Lung (tissue), 11 donors: ENCODE measurements at regions not wholly inside any gene's neighbourhood (a gene's known extent, or its start where the extent isn't known, plus 50 kb on each side); places are given as distances from the start of the nearest gene placed in this dataset.

Experiments used
- ATAC-seq: fragments of 200-7000 bp; cut with Tn5 transposase; one replicate; pipeline ENCODE4 v1.9.1; 2020; ENCODE audit warnings: moderate number of reproducible peaks; ENCODE audit not compliant: insufficient read depth, low FRiP score
- DNase-seq, 3 donors: peaks; one replicate each; pipeline ENCODE4 v3.0.0-alpha.2; 2013 to 2017
- H3K27ac ChIP-seq, 2 donors: one replicate each; pipeline ENCODE4 v1.5.1; 2013; ENCODE audit warnings: mild to moderate bottlenecking in 2 of 2, moderate library complexity in 2 of 2, control low read depth in 1 of 2, inconsistent platforms in 1 of 2, low read depth in 1 of 2, low read length in 1 of 2
- H3K27me3 ChIP-seq, 3 donors: one replicate each; pipeline ENCODE4 v1.5.1; 2013; ENCODE audit warnings: low read length in 2 of 3; ENCODE audit not compliant: control insufficient read depth in 3 of 3, insufficient read depth in 3 of 3
- H3K36me3 ChIP-seq, 4 donors: one replicate each; pipeline ENCODE4 v1.5.1; 2013; ENCODE audit warnings: low read length in 4 of 4, mild to moderate bottlenecking in 1 of 4, moderate library complexity in 1 of 4; ENCODE audit not compliant: control insufficient read depth in 4 of 4, insufficient read depth in 4 of 4
- H3K4me1 ChIP-seq, 5 donors: one replicate each; pipeline ENCODE4 v1.5.1; 2013; ENCODE audit warnings: low read length in 5 of 5, mild to moderate bottlenecking in 2 of 5, moderate library complexity in 1 of 5; ENCODE audit not compliant: control insufficient read depth in 5 of 5, insufficient read depth in 5 of 5
- H3K4me3 ChIP-seq: one replicate; pipeline ENCODE4 v1.5.1; 2013; ENCODE audit warnings: mild to moderate bottlenecking, control low read depth, moderate library complexity
- H3K9ac ChIP-seq, 2 donors: one replicate each; pipeline ENCODE4 v1.5.1; 2013; ENCODE audit warnings: low read length in 2 of 2, control low read depth in 1 of 2; ENCODE audit not compliant: insufficient read depth in 1 of 2
- H3K9me3 ChIP-seq, 4 donors: one replicate each; pipeline ENCODE4 v1.5.1; 2013; ENCODE audit warnings: low read length in 3 of 4, mild to moderate bottlenecking in 1 of 4, moderate library complexity in 1 of 4; ENCODE audit not compliant: control insufficient read depth in 4 of 4, insufficient read depth in 3 of 4
- WGBS, 2 donors: extraction: QIAGEN DNeasy Blood & Tissue Kit; methylation state at CpG; one replicate each; pipeline ENCODE4 v1.1.7; 2013; 5-methylcytosine and 5-hydroxymethylcytosine counted together
- TF ChIP-seq, protein P1 (sequence below): IDR thresholded peaks from 2 replicates; pipeline ENCODE4 v1.5.1; 2012; ENCODE audit warnings: mild to moderate bottlenecking; ENCODE audit errors: control extremely low read depth, extremely low read depth
- donor health status: control.
- donor health status: control.
- donor health status: Bipolar disorder and iron deficiency.
- donor health status: healthy.
- donor health status: DM: yes; HTN: yes; CAD: no.

DNA sequence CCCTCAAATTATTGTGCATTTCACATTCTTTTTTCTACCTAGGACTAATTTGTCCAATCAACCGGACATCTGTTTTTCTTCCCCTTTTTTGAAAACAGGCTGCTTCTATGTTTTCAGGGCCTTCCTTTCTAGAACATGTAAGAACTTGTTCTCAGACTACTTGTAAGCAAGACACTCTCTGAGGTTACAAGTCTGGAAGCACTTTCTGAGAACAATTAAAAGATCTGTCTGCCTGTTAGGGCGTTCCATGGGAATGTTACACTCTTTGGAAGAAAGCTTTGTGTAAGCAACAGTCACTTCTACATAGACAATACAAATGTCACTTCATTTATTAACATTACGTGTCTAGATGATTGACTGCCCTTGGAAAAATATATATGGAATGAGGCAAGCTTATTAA, 50.9 kb upstream of the HSPB3 start:
- H3K36me3 ChIP-seq, result no peaks in the 10 kb centered on the region
- peak in 2 of 3 donors; percentile 18 to 19 for DNase-seq
- H3K9me3 ChIP-seq, result no peaks in the 10 kb centered on the region
- no peaks in the 10 kb centered on the region for H3K27me3 ChIP-seq
- H3K27ac ChIP-seq, result no peak overlapping the region
- no peak overlapping the region for H3K4me3 ChIP-seq
- no peak overlapping the region for H3K9ac ChIP-seq
- TF ChIP-seq, protein P1, sequence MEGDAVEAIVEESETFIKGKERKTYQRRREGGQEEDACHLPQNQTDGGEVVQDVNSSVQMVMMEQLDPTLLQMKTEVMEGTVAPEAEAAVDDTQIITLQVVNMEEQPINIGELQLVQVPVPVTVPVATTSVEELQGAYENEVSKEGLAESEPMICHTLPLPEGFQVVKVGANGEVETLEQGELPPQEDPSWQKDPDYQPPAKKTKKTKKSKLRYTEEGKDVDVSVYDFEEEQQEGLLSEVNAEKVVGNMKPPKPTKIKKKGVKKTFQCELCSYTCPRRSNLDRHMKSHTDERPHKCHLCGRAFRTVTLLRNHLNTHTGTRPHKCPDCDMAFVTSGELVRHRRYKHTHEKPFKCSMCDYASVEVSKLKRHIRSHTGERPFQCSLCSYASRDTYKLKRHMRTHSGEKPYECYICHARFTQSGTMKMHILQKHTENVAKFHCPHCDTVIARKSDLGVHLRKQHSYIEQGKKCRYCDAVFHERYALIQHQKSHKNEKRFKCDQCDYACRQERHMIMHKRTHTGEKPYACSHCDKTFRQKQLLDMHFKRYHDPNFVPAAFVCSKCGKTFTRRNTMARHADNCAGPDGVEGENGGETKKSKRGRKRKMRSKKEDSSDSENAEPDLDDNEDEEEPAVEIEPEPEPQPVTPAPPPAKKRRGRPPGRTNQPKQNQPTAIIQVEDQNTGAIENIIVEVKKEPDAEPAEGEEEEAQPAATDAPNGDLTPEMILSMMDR, result no peak
- WGBS, 2 donors, result 46 to 58% methylated on average over 3 of the region's 3 CpGs
- H3K4me1 ChIP-seq, result no peaks in the 10 kb centered on the region
- ATAC-seq, result no peak

DNA sequence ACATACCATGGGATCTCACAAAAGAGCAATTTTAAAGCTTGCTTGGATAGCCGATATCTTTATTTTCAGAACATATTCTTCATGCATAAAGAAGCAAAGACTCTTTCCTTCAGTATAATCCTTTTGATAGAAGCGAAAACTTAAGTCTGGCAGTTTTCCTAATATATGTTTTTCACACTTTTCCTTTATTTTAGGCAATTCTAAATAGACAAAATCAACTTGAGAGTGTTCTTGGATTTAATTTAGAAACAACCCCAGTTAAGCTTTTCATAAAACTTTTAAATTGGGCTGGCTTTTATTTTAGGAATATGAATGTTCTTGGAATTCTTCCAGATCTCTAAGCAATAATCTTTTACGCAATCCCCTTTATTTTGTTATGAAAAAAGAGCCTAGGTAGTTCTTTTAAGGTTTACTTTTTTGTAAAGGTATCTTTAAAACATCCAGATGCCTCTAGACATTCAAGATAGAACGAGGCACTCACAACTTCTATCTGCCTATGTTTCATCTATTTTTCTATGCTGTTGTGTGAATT, 51.5 kb upstream of the HSPB3 start:
- H3K27ac ChIP-seq, result no peak overlapping the region
- no peak for ATAC-seq
- no peaks in the 10 kb centered on the region for H3K36me3 ChIP-seq
- no peaks in the 10 kb centered on the region for H3K27me3 ChIP-seq
- peak in 1 of 3 donors; percentile 11 for DNase-seq
- H3K9ac ChIP-seq, result no peak overlapping the region
- no peak overlapping the region for H3K4me3 ChIP-seq
- TF ChIP-seq, protein P1, result no peak
- no peaks in the 10 kb centered on the region for H3K9me3 ChIP-seq
- H3K4me1 ChIP-seq, result no peaks in the 10 kb centered on the region
- 77 to 87% methylated on average over 4 of the region's 4 CpGs for WGBS, 2 donors

DNA sequence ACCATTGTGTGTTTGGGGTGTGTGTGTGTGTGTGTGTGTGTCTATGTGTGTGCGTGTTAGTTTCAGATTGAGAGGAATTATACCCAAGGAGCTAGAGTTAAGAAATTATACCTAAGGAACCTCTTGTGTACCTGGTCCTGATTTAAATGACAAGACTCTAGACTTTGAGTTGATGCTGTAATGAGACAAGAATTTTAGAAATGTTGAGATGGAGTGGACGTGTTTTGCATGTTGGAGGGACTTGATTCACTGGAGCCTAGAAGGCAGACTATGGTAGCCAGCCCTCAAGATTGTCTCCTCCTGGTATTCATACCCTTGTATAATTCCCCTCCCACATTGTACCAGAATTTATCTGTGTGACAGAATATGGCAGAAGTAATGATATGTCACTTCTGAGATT, 52.4 kb upstream of the HSPB3 start:
- Histone ChIP-seq H3K36me3 (no peaks in the 10 kb centered on the region), H3K9me3 (no peaks in the 10 kb centered on the region), H3K4me1 (no peaks in the 10 kb centered on the region), H3K4me3 (no peak overlapping the region), H3K9ac (no peak overlapping the region), H3K27me3 (no peaks in the 10 kb centered on the region), H3K27ac (no peak overlapping the region)
- DNase-seq, result no peak
- no peak for ATAC-seq
- WGBS, 2 donors, result 79 to 93% methylated on average over 2 of the region's 2 CpGs
- TF ChIP-seq, protein P1, result no peak

DNA sequence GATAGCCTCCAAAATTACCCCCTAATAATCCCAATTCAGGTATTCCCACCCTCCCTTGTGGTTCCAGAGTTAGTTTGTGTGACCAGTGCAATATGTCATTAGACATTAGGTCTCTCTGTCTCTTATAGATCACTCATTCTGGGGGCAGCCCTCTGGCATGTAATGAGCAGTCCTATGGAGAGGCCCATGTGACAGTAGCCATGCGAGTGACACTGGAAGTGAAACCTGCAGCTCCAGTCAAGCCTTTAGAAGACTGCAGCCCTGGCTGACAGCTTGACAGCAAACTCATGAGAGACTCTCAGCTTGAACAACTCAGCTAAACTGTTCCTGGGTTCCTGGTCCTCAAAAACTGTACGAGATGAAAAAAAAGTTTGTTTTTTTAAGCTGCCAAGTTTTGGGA, 54.0 kb upstream of the HSPB3 start:
- no peak for ATAC-seq
- no peak for DNase-seq
- 38% methylated on average over 2 of the region's 2 CpGs for WGBS, 2 donors
- Histone ChIP-seq H3K27me3 (no peaks in the 10 kb centered on the region), H3K36me3 (no peaks in the 10 kb centered on the region), H3K4me3 (no peak overlapping the region), H3K4me1 (no peaks in the 10 kb centered on the region), H3K9me3 (no peaks in the 10 kb centered on the region), H3K27ac (no peak overlapping the region), H3K9ac (no peak overlapping the region)
- TF ChIP-seq, protein P1, result no peak
